ENCODE measurements at regions not wholly inside any gene's neighbourhood (a gene's known extent, or its start where the extent isn't known, plus 50 kb on each side); places are given as distances from the start of the nearest gene placed in this dataset.

DNA sequence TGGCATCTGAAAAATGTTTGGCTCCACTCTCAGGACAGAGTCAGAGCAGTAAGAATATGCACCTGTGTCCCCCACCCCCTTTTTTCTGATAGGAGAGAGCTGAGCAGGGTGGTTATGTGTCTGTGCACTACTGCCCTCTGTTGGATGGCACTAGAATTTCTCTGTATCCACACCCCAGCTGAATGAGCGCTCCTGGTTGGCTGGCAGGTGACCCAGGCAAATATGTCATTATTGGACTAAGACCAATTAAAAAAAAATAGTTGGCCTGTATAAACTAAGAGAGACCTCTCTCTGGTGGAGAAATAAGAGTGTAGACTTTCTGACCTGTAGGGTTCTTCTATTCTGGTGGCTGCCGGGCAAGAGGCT is 107.0 kb downstream of the PTCSC3 start:
- BruUV-seq (replicated peaks) = no TSS peak
- intact Hi-C loops (cut with micrococcal nuclease; ENCODE audit: unreplicated experiment) = loop anchor here (1.0 to 10.0 kb wide), 3 partner anchors 65 to 242 kb away; partner anchors contain the start of gene BRMS1L
- Histone ChIP-seq H3K4me3 (no peak overlapping the region), H3K4me2 (peak overlapping the region; percentile 17), H3K27me3 (ENCODE audit: insufficient read depth, low read depth) (no peaks in the 10 kb centered on the region), H4K20me1 (ENCODE audit: insufficient read depth) (no peaks in the 10 kb centered on the region), H2AFZ (no peak overlapping the region), H3K36me3 (ENCODE audit: low read depth) (no peaks in the 10 kb centered on the region), H3K4me1 (replicated peaks; ENCODE audit: insufficient read depth) (peaks cover 23% of the 10 kb centered on the region), H3K79me2 (ENCODE audit: low read depth) (no peaks in the 10 kb centered on the region), H3K9me2 (ENCODE audit: insufficient read depth) (no peaks in the 10 kb centered on the region), H3K27ac (peak overlapping the region; percentile 56), H3F3A (ENCODE audit: insufficient read depth, low read depth) (peaks cover 10% of the 10 kb centered on the region; the same call in 1 of the 2 replicates), H3K9me3 (ENCODE audit: insufficient read depth, low read depth) (no peaks in the 10 kb centered on the region)
- no peak for TF ChIP-seq EZH2 (IDR thresholded peaks at IDR 0.05; ENCODE audit: low read depth)
- TF ChIP-seq, protein P1, sequence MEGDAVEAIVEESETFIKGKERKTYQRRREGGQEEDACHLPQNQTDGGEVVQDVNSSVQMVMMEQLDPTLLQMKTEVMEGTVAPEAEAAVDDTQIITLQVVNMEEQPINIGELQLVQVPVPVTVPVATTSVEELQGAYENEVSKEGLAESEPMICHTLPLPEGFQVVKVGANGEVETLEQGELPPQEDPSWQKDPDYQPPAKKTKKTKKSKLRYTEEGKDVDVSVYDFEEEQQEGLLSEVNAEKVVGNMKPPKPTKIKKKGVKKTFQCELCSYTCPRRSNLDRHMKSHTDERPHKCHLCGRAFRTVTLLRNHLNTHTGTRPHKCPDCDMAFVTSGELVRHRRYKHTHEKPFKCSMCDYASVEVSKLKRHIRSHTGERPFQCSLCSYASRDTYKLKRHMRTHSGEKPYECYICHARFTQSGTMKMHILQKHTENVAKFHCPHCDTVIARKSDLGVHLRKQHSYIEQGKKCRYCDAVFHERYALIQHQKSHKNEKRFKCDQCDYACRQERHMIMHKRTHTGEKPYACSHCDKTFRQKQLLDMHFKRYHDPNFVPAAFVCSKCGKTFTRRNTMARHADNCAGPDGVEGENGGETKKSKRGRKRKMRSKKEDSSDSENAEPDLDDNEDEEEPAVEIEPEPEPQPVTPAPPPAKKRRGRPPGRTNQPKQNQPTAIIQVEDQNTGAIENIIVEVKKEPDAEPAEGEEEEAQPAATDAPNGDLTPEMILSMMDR (conservative IDR thresholded peaks at IDR 0.05) = peak; percentile 74
- DNase-seq = peak in 1 of 2 experiments; percentile 46
- ChIA-PET POLR2A (ENCODE audit: unreplicated experiment) (interaction anchor here (0.5 to 0.7 kb wide), 4 partner anchors 189 to 867 kb away, joined by 3 to 8 read pairs (median 4); no protein-coding TSS in a partner anchor), CTCF (interaction anchor here (0.6 to 1.7 kb wide), 13 partner anchors 12 to 905 kb away, joined by 3 to 12 read pairs (median 4); no protein-coding TSS in a partner anchor)

DNA sequence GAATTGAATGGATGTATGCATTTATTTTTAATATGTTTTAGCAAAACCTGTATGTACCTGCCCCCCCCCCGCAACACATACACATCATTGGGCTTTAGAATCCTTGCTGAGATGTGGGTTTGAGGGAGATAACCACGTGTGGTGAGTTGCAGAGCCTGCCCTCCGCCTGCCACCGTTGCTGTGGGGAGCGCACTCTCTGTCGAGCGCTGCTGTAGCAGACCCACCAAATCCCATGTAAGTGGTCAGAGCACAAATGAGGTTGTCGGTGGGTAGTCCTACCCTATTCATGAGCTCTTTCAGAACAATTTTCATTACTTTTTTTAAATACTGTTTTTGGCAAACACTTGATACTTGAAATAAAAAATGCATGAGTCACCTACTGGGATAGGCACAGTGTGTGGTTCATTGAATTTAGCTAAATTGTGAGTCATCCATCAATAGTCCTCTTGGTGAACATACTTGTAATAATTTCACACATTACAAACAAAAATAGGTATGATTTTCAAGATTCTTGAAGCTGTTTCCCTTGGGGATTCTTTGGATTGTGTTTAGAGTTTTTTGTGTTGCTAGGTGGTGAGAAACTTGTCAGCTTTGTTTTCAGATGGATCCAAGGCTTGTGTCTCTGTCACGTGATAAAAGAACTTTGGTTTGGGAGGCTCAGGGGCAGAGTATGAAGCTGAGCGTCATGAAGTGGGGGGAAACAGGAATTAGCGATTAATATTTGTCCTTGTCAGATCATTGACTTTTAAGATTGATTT is 107.6 kb downstream of the PTCSC3 start:
- no peaks in the 10 kb centered on the region for H3K79me2 ChIP-seq (ENCODE audit: low read depth)
- intact Hi-C loops (cut with micrococcal nuclease; ENCODE audit: unreplicated experiment) = loop anchor here (1.0 to 10.0 kb wide), 3 partner anchors 64 to 242 kb away; partner anchors contain the start of gene BRMS1L
- DNase-seq = peak; percentile 17 to 82
- peak overlapping the region; percentile 56 for H3K27ac ChIP-seq
- H2AFZ ChIP-seq = no peak overlapping the region
- TF ChIP-seq, protein P1 (conservative IDR thresholded peaks at IDR 0.05) = no peak
- TF ChIP-seq EZH2 (IDR thresholded peaks at IDR 0.05; ENCODE audit: low read depth) = no peak
- H3K4me1 ChIP-seq (replicated peaks; ENCODE audit: insufficient read depth) = peaks cover 23% of the 10 kb centered on the region
- H3K27me3 ChIP-seq (ENCODE audit: insufficient read depth, low read depth) = no peaks in the 10 kb centered on the region
- H3F3A ChIP-seq (ENCODE audit: insufficient read depth, low read depth) = peaks cover 10% of the 10 kb centered on the region; the same call in 1 of the 2 replicates
- H3K36me3 ChIP-seq (ENCODE audit: low read depth) = no peaks in the 10 kb centered on the region
- BruUV-seq (replicated peaks) = no TSS peak
- peak overlapping the region; percentile 17 for H3K4me2 ChIP-seq
- H4K20me1 ChIP-seq (ENCODE audit: insufficient read depth) = no peaks in the 10 kb centered on the region
- H3K4me3 ChIP-seq = no peak overlapping the region
- no peaks in the 10 kb centered on the region for H3K9me2 ChIP-seq (ENCODE audit: insufficient read depth)
- ChIA-PET POLR2A (ENCODE audit: unreplicated experiment) (interaction anchor here (0.6 to 0.7 kb wide), 3 partner anchors 55 to 868 kb away, joined by 3 to 8 read pairs (median 4); no protein-coding TSS in a partner anchor), CTCF (interaction anchor here (0.5 to 1.7 kb wide), 11 partner anchors 12 to 906 kb away, joined by 3 to 12 read pairs (median 4); no protein-coding TSS in a partner anchor)
- H3K9me3 ChIP-seq (ENCODE audit: insufficient read depth, low read depth) = no peaks in the 10 kb centered on the region

DNA sequence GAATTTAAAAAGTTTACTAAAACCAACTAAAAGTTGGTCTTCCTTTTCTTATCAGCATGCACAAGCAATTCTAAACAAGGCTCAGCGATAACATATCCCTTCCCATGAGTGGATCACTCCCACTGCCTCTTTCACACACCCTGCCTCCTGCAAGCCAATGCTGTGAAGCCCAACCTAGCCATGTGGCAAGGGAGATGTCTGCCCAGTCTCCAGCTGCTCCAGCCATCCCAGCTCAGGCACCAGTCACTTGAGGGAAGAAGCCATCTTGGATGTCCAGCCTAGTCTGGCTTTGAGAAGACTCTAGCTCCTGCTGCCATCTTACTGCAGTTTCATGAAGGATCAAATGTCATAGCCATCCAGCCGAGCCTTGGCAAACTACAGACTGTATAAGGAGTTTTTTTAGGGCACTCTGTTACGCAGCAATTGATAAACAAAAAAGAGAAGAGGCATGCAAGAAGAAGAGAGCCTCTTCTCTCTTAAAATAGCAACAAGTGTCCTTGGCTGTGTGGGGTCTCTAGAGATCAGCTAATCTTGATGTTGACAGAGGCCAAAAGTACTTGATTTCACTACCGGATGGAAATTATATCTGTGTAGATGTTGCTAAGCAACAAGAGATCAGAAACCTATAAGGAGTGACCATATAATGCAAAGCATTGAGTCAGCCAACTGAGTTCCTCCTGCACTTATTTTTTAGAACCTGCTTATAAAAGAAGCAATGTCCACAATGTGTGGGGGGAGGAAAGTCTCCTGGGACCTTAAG is 108.9 kb downstream of the PTCSC3 start:
- no peak for TF ChIP-seq EZH2 (IDR thresholded peaks at IDR 0.05; ENCODE audit: low read depth)
- TF ChIP-seq, protein P1 (conservative IDR thresholded peaks at IDR 0.05) = no peak
- POLR2A ChIA-PET (ENCODE audit: unreplicated experiment) = no interaction called here
- H3K79me2 ChIP-seq (ENCODE audit: low read depth) = no peaks in the 10 kb centered on the region
- H3K4me3 ChIP-seq = no peak overlapping the region
- H3K27ac ChIP-seq = no peak overlapping the region
- DNase-seq = peak in 1 of 2 experiments; percentile 53
- no peak overlapping the region for H3K4me2 ChIP-seq
- H2AFZ ChIP-seq = no peak overlapping the region
- peaks cover 23% of the 10 kb centered on the region for H3K4me1 ChIP-seq (replicated peaks; ENCODE audit: insufficient read depth)
- H3K9me2 ChIP-seq (ENCODE audit: insufficient read depth) = no peaks in the 10 kb centered on the region
- peaks cover 10% of the 10 kb centered on the region; the same call in 1 of the 2 replicates for H3F3A ChIP-seq (ENCODE audit: insufficient read depth, low read depth)
- BruUV-seq (replicated peaks) = no TSS peak
- no peaks in the 10 kb centered on the region for H4K20me1 ChIP-seq (ENCODE audit: insufficient read depth)
- intact Hi-C loops (cut with micrococcal nuclease; ENCODE audit: unreplicated experiment) = loop anchor here (5.0 to 10.0 kb wide), 2 partner anchors 63 to 240 kb away; partner anchors contain the start of gene BRMS1L
- H3K36me3 ChIP-seq (ENCODE audit: low read depth) = no peaks in the 10 kb centered on the region
- CTCF ChIA-PET = no interaction called here
- no peaks in the 10 kb centered on the region for H3K9me3 ChIP-seq (ENCODE audit: insufficient read depth, low read depth)
- H3K27me3 ChIP-seq (ENCODE audit: insufficient read depth, low read depth) = no peaks in the 10 kb centered on the region

Measured in PC-9 (cell line).